GM18909 (cell line): ENCODE measurements at regions not wholly inside any gene's neighbourhood (a gene's known extent, or its start where the extent isn't known, plus 50 kb on each side); places are given as distances from the start of the nearest gene placed in this dataset.

ENCODE experiments used
- ATAC-seq: cut with Tn5 transposase; IDR thresholded peaks from one replicate; pipeline ENCODE4 v1.9.1; 2021; ENCODE audit warnings: mild to moderate bottlenecking; ENCODE audit not compliant: unreplicated experiment, poor library complexity

- ATAC-seq: no peak
These were observed 132.8 kb upstream of the SDK2 start for GRCh38 chr17:73777131-73777449.

- no peak for ATAC-seq
These were observed 138.0 kb upstream of the SDK2 start for GRCh38 chr17:73782231-73782630.

GRCh38 chr17:73782641-73783381 is 138.6 kb upstream of the SDK2 start:
- ATAC-seq: no peak

- no peak for ATAC-seq
These were observed 139.1 kb upstream of the SDK2 start for GRCh38 chr17:73783382-73783766.

GRCh38 chr17:73783945-73784603 is 139.8 kb upstream of the SDK2 start:
- no peak for ATAC-seq

GRCh38 chr17:73785496-73785895 is 141.3 kb upstream of the SDK2 start:
- ATAC-seq: no peak

GRCh38 chr17:73785958-73786743 is 141.9 kb upstream of the SDK2 start:
- ATAC-seq: no peak

GRCh38 chr17:73787076-73788059 is 143.1 kb upstream of the SDK2 start:
- ATAC-seq: no peak

GRCh38 chr17:73788111-73788510 is 143.9 kb upstream of the SDK2 start:
- ATAC-seq: no peak

GRCh38 chr17:73791121-73791520 is 146.9 kb upstream of the SDK2 start:
- ATAC-seq: no peak

GRCh38 chr17:73791631-73792030 is 147.4 kb upstream of the SDK2 start:
- no peak for ATAC-seq

- ATAC-seq: no peak
These were observed 148.7 kb upstream of the SDK2 start for GRCh38 chr17:73792994-73793393.

GRCh38 chr17:73794336-73794735 is 150.1 kb upstream of the SDK2 start:
- ATAC-seq: no peak

- no peak for ATAC-seq
These were observed 151.5 kb upstream of the SDK2 start for GRCh38 chr17:73795730-73796129.

GRCh38 chr17:73797594-73798110 is 153.4 kb upstream of the SDK2 start:
- no peak for ATAC-seq

GRCh38 chr17:73798111-73798748 is 154.0 kb upstream of the SDK2 start:
- no peak for ATAC-seq

GRCh38 chr17:73799096-73799495 is 154.9 kb upstream of the SDK2 start:
- no peak for ATAC-seq

GRCh38 chr17:73799781-73800627 is 155.8 kb upstream of the SDK2 start:
- no peak for ATAC-seq

GRCh38 chr17:73800893-73801292 is 156.6 kb upstream of the SDK2 start:
- ATAC-seq: no peak
